RWPE1 (cell line): ENCODE measurements at regions not wholly inside any gene's neighbourhood (a gene's known extent, or its start where the extent isn't known, plus 50 kb on each side); places are given as distances from the start of the nearest gene placed in this dataset.

Experiments used
- CTCF ChIA-PET: fragments of 350-600 bp; sonication (Branson Sonifier 250); formaldehyde crosslinking; extraction: SDS; loops from one replicate; lab custom pipeline; 2021; lab: Yijun Ruan, JAX
- POLR2A ChIA-PET: fragments of 400-600 bp; formaldehyde crosslinking; extraction: SDS; loops from one replicate; lab custom pipeline; 2020; ENCODE audit warnings: antibody characterized with exemption; ENCODE audit not compliant: low non-redundant PET; lab: Yijun Ruan, JAX
- DNase-seq: peaks from one replicate; pipeline ENCODE4 v3.0.0; 2012; ENCODE audit warnings: low spot score
- H3K27ac ChIP-seq: fragments of 450-650 bp; 2 replicates; pipeline ENCODE4 v1.5.1; 2017
- TF ChIP-seq, protein P1 (sequence below): fragments of 450-650 bp; conservative IDR thresholded peaks from 2 replicates; pipeline ENCODE4 v1.5.1; 2017; ENCODE audit warnings: low read depth, mild to moderate bottlenecking

DNA sequence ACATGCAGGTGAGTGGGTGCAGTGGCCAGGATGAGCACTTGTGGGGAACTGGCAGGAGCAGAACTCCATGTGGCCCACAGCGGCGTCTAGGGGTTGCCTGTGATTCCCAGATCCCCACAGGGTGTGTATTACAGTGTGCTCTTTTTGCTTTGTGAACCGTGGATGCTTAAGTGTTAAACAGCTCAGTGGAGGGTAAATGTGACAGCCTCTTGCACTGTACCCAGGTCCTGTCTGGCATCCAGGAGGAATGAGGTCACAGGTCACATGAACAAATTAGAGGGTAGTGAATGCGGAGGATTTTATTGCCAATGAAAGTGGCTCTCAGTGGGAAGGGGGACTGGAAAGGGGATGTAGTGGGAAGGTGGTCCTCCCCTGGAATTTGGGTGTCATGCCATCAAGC lies 447.8 kb downstream of the SPRY1 start:
- POLR2A ChIA-PET = no interaction called here
- CTCF ChIA-PET = no interaction called here
- DNase-seq = no peak
- H3K27ac ChIP-seq = no peak overlapping the region
- TF ChIP-seq, protein P1, sequence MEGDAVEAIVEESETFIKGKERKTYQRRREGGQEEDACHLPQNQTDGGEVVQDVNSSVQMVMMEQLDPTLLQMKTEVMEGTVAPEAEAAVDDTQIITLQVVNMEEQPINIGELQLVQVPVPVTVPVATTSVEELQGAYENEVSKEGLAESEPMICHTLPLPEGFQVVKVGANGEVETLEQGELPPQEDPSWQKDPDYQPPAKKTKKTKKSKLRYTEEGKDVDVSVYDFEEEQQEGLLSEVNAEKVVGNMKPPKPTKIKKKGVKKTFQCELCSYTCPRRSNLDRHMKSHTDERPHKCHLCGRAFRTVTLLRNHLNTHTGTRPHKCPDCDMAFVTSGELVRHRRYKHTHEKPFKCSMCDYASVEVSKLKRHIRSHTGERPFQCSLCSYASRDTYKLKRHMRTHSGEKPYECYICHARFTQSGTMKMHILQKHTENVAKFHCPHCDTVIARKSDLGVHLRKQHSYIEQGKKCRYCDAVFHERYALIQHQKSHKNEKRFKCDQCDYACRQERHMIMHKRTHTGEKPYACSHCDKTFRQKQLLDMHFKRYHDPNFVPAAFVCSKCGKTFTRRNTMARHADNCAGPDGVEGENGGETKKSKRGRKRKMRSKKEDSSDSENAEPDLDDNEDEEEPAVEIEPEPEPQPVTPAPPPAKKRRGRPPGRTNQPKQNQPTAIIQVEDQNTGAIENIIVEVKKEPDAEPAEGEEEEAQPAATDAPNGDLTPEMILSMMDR = no peak

DNA sequence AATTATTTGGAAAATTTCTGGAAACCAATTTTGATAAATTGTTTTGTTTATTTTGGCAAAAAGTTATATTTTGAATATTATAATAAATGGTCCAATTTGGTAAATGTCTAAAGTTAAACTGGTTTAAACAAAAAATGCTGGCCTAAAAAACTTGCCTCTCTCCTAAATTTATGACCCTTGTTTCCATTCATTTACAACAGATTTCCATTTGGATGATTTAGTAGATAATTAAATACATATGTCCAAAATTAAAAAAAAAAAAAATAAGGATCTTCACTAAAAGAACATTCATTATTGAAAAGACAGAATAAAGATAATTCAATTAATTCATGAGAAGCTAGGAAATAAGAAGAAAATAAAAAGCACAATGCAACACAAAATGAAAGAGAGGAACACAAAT lies 449.5 kb downstream of the SPRY1 start:
- no peak overlapping the region for H3K27ac ChIP-seq
- no peak for DNase-seq
- TF ChIP-seq, protein P1 = no peak
- ChIA-PET CTCF (no interaction called here), POLR2A (no interaction called here)

DNA sequence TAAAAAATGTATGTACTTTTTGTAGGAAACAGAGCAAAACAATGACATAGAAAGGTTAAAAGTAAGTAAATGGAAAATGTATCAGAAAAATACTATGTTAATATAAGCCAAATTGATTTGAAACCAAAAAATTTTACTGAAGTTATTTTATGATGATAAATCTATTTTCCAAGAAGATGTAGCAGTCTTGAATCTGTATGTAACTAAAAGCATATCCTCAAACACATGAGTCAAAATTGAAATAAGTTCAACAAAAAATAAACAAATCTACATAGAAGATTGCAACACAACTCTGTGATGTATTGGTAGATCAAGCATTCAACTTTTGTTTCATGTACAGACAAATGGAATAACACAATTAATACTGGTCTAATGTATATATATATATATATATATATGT lies 450.0 kb downstream of the SPRY1 start:
- CTCF ChIA-PET = no interaction called here
- POLR2A ChIA-PET = no interaction called here
- H3K27ac ChIP-seq = no peak overlapping the region
- TF ChIP-seq, protein P1 = no peak
- DNase-seq = no peak

DNA sequence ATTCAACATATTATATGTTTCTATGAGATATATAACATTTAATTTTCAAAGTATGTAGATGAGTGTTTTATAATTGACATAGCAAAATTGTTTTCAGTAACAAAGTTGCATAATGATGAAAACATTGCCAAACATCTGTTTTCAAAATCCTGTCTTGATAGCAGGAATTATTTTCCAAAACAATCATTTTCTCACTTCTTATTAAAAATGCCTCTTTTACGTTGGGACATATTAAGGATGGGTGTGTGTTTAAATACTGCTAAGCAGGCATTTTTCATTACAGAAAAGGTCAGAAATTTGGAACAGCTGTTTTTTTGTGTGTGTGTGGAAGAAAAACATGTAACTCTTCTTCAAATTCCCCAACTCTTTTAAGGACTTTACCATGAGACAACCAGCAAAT lies 452.0 kb downstream of the SPRY1 start:
- no peak overlapping the region for H3K27ac ChIP-seq
- ChIA-PET POLR2A (no interaction called here), CTCF (interaction anchor here (0.6 kb wide), 1 partner anchor 1583 kb away, joined by 3 read pairs; no protein-coding TSS in a partner anchor)
- TF ChIP-seq, protein P1 = no peak
- DNase-seq = no peak

DNA sequence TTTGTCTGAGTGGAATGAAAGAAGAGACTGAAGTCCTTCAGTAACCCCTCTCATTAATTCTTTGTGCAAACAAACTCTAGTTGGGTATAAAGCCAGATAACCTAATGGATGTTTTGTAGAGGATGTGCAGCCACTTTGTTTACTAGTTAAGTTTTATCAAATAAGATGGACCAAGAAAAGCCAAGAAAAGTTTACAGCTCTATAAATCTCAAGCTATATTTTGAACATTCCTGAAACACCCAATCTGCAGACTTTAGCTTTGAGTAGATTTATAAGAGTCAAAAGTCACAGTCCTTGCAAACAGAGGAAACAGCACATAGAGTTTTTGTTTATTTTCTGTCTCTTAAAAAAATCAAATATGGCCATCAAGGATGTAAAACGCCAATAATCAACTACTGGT lies 452.9 kb downstream of the SPRY1 start:
- DNase-seq = no peak
- ChIA-PET POLR2A (no interaction called here), CTCF (no interaction called here)
- no peak overlapping the region for H3K27ac ChIP-seq
- TF ChIP-seq, protein P1 = no peak

DNA sequence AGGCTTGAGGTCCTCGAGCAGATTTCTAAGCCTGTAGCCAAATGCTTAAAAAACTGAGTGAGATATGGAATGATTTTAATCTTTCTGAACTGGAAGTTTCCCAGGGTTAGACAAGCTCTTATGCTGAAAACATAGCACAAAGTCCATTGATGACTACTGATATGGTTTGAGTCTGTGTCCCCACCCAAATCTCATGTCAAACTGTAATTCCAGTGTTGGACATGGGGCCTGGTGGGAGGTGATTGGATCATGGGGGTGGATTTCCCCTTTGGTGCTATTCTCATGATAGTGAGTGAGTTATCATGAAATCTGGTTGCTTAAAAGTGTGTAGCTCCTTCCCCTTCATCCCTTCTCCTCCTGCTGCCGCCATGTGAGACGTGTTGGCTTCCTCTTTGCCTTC lies 454.9 kb downstream of the SPRY1 start:
- DNase-seq = no peak
- CTCF ChIA-PET = interaction anchor here (0.6 kb wide), 1 partner anchor 46 kb away, joined by 3 read pairs; no protein-coding TSS in a partner anchor
- POLR2A ChIA-PET = no interaction called here
- TF ChIP-seq, protein P1 = no peak
- no peak overlapping the region for H3K27ac ChIP-seq

DNA sequence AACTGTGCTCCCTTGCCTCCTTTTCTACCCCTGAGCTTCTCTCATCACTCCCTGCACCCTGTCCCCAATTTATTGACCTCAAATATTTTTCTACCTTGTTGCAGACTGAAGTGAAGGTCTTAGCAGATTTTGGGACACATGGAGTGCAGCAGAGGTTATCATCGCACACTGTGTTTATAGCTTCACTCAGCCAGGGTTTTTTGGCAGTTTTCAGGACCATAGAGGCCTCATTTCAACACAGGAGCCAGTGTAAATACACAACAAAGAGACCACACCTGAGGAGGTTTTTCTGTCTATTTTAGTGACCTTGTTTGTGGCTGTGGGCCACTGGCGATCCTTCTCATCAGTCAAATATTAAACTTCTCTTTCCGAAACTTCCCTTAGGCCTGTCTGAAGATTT lies 457.1 kb downstream of the SPRY1 start:
- ChIA-PET CTCF (no interaction called here), POLR2A (no interaction called here)
- no peak overlapping the region for H3K27ac ChIP-seq
- no peak for DNase-seq
- TF ChIP-seq, protein P1 = no peak
